Fibroblast of pulmonary artery (primary cell): ENCODE measurements at regions not wholly inside any gene's neighbourhood (a gene's known extent, or its start where the extent isn't known, plus 50 kb on each side); places are given as distances from the start of the nearest gene placed in this dataset.

Source experiments
- DNase-seq: peaks from one replicate; pipeline ENCODE4 v3.0.0-alpha.2; 2010; ENCODE audit warnings: low read depth
- H3K4me3 ChIP-seq: replicated peaks from 2 replicates; pipeline ENCODE4 v1.5.1; 2011; ENCODE audit warnings: low read depth, mild to moderate bottlenecking, control low read depth, low read length, moderate library complexity
- CTCF ChIP-seq: IDR thresholded peaks from 2 replicates; pipeline ENCODE4 v1.5.1; 2011; ENCODE audit warnings: mild to moderate bottlenecking, control low read depth, low read length, inconsistent platforms; ENCODE audit errors: missing control alignments

- TF ChIP-seq CTCF, result no peak
- DNase-seq, result no peak
- no peak overlapping the region for H3K4me3 ChIP-seq
Measured at GRCh38 chr3:31384117-31384516, 148.6 kb upstream of the STT3B start.

- DNase-seq, result no peak
- no peak for TF ChIP-seq CTCF
- H3K4me3 ChIP-seq, result no peak overlapping the region
Measured at GRCh38 chr3:31389939-31390338, 142.8 kb upstream of the STT3B start.

- no peak for TF ChIP-seq CTCF
- H3K4me3 ChIP-seq, result no peak overlapping the region
- no peak for DNase-seq
Measured at GRCh38 chr3:31390466-31390865, 142.3 kb upstream of the STT3B start.

- no peak for TF ChIP-seq CTCF
- no peak for DNase-seq
- no peak overlapping the region for H3K4me3 ChIP-seq
Measured at GRCh38 chr3:31391150-31391549, 141.6 kb upstream of the STT3B start.

- TF ChIP-seq CTCF, result no peak
- no peak for DNase-seq
- no peak overlapping the region for H3K4me3 ChIP-seq
Measured at GRCh38 chr3:31392568-31392967, 140.2 kb upstream of the STT3B start.

GRCh38 chr3:31399271-31399670 is 133.5 kb upstream of the STT3B start:
- H3K4me3 ChIP-seq, result no peak overlapping the region
- no peak for TF ChIP-seq CTCF
- no peak for DNase-seq

- DNase-seq, result no peak
- no peak overlapping the region for H3K4me3 ChIP-seq
- no peak for TF ChIP-seq CTCF
Measured at GRCh38 chr3:31402117-31402516, 130.6 kb upstream of the STT3B start.
